HG02884 (cell line): ENCODE measurements at regions not wholly inside any gene's neighbourhood (a gene's known extent, or its start where the extent isn't known, plus 50 kb on each side); places are given as distances from the start of the nearest gene placed in this dataset.
"Not testable (repeated sequence)": the region's sequence is repeated elsewhere in the genome, so short reads cannot be mapped to it uniquely, and the experiment has no call there.

Experiments
- ATAC-seq: cut with Tn5 transposase; IDR thresholded peaks from one replicate; pipeline ENCODE4 v1.9.1; 2021; ENCODE audit warnings: mild to moderate bottlenecking, moderate library complexity; ENCODE audit not compliant: unreplicated experiment

DNA sequence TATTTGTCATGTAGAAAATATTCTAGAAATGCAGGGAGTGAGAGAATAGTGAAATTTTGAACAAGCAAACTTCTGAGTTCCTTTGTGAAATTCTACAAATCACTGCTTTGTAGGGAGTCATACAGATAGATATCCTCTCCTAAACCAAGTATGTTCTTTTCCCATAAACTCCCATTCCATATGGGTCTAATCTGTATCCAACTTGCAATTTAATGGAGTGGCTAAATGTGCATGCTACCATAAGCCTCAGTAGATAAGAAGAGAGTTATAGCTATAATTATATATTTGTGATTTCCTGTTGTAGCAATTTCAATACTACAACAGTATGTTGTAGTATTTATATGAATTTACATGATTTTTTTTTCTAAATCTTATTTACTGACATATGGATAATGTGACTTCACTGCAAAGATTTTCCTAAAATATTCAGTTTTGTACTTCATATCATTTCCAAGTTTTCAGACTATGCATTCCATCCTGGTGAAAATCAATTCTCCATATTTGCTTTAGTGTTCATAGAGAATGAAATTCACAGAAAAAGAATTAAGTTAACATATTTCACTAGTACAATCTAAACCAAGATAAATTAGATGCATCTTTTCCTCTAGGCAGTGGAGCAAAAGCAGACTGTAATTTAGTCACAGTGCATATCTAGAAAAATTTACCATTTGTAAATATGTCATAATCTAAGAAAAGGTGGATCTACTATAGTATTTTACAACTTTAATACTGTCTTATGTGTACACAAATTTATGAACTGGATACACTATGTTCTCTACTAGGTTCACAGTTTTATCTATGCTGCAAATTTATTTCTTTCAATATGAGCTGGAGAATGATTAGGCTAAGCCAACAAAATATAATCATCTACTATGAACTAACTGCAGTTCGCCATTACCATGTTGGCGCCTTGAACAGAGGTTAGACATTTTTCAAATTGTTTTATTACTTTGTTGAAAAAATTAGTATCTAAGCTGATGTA lies 372.9 kb upstream of the NDST3 start:
- ATAC-seq: no peak

DNA sequence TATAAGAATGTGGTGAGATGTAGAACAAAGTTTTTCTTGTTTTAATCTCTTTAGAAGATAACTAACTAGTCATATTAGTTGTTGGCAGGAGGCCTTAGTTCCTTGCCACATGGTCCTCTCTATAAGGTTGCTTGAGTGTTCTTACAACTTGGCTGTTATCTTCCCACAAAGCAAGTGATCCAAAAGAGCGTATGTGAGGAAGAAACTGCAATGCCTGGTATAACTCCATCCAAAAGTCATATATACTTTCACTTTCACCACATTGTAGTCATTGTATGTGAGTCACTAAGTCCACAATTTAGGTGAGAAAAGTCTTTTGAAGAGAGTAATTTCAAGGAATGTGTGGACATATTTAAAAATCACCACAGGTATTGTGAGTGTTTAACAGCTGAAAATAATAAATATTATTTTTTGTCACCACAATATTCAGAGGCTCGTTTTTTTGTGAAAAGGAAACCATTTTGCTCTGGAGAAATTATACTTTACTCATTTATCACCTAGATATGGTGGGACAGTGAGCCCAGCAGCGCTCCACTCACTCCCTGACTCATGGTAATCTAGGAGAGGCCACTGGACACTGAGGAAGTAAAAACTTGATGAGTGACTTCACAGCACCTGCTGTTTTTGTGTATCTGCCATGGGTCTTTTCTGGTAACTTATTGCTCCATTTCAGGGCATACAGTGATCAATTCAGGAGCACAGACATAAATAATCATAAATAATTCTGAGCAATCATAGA lies 369.4 kb upstream of the NDST3 start:
- ATAC-seq: no peak

DNA sequence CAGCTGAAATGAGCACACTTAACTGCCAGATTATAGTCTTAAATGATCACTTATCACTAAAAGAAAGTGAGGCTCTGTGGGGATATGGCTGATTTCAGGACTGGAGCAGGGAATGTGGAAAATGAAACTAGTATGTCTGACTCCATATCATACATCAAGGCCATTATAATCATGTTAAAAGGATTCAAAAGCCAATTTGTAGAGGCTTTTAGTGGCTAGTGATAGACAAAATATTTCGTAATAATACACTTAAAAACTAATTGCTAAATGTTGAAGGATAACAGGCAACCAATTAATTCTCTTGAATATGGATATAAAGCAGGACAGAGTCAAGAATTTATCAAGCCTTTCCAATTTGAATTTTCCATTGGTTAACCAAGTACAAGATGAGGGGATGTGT lies 358.1 kb upstream of the NDST3 start:
- ATAC-seq: no peak

DNA sequence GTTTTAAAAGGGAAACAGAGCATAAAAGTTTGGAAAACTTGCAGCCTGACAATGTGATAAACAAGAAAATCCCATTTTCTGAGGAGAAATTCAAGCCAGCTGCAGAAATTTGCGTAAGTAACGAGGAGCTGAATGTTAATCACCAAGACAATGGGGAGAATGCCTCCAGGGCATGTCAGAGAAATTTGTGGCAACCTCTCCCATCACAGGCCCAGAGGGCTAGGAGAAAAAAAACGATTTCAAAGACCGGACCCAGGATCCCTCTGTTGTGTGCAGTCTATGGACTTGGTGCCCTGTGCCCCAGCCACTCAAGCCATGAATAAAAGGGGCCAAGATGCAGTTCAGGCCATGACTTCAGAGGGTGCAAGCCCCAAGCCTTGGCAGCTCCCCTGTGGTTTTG lies 355.4 kb upstream of the NDST3 start:
- no peak for ATAC-seq

DNA sequence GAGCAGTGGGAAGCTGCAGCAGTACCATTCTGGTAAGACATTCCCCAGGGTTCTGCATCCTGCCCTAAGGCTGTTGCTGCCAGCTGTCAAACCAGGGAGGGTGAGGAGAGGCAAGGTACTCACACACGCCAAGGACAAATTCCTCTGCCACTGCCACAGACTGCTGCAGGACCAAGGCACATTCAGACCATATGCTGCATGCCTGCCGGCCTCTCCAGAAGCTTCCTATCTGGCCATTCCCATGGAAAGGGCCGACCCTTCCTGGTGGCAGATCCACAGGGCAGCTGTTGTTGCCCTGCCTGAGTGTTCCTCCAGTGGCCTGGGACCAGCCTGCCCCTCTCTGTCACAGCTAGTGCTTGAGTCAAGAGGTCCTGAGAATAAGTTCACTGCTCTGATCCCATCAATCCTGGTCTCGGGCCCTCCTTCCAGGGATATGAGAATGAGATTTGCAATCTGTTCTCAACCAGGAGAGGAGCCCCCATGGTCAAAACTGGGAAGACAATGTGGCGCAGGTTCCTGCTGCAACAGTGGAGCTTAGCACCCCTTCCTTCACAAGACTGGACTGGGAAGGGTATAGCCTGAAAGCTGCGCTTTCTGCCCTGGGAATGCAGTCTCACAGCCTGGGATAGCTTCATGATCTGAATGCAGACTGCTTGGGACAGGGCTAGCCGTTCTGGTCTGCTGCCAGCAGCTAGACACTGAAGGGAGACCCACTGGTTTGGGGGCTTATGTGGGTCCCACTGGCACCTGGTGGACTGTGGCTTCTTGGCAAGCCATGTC lies 342.5 kb upstream of the NDST3 start:
- no peak for ATAC-seq

DNA sequence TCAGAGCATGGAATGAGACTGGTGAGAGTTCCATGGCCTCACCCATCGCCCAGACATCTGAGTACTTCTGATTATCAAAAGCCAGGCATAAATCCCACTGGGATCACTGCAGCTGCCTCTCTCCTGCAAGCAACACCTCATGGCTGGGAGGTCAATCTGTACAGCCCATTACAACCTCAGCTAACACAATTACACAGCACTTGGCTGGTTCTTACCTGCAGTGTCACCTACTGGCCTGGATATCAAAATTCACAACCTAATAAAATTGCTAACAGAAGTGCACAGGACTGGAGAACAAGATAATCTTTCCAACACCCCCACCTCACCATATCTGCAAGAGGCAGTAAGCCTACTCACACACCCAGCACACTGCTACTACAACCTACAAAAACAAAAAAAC lies 341.7 kb upstream of the NDST3 start:
- ATAC-seq: no peak

DNA sequence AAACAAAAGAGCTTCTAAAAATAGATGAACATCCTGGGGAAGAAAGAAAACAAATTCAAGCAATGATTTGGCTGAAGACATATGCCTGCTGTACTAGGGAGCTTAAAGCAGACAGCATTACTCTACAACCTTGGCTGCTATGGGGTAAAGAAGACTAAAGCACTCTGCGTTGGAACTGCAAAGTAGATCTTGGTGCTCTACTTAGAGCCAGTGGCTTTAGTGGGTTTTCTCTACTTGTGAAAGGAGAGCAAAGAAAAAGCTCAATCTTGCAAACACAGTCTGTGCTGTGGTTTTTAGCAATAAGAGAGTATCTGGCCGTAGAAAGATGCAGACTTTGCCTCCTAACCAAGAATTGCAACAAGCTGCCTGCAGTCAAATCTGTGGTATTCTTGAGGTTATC lies 334.7 kb upstream of the NDST3 start:
- no peak for ATAC-seq

DNA sequence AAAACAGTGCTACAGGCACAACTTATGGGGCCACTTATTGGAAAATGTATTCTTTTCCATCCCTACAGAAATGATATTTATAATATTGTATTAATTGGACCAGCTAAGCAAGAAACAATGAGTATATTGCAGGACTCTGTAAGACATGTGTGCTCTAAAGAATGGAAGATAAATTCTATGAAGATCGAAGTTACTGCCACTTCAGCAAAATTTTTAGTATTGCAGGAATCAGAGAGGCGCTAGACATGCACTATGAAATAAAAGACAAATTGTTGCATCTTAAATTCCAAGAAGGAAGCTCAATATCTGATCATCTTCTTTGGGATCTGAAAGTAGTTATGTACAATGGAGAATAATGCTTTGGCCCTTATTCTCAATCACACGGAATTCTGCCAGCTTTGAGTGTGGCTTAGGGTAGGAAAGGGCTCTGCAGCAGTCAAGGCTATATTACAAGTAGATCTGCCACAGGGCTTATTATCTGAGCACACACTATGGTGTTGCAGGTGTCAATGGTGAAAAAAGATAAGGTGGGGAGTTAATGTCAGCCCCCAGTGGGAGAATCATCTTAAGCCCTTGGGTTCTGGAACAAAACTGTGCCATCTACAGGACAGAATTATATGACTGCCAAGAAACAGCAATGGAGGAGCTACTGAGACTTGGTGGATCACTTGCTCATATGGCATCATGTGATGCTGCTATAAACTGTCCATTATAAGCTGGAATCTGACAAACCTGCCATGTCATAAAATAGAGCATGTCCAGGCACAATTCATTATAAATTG lies 334.0 kb upstream of the NDST3 start:
- ATAC-seq: no peak

DNA sequence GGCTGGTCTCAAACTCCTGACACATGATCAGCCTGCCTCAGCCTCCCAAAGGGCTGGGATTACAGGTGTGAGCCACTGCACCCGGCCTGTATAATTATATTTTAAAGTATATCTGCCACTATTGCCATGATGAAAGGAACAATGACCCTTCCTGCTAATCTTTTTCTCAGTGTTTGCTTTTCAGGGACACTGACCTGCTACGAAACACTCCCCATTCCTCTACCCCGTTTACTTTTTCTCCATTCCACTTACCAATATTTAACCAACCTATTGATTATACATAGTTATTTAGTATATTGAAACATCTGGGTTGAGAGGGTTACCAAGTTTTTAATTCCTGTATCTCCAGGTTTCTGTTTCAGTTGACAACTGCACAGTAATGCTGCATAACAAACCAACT lies 331.9 kb upstream of the NDST3 start:
- ATAC-seq: no peak

DNA sequence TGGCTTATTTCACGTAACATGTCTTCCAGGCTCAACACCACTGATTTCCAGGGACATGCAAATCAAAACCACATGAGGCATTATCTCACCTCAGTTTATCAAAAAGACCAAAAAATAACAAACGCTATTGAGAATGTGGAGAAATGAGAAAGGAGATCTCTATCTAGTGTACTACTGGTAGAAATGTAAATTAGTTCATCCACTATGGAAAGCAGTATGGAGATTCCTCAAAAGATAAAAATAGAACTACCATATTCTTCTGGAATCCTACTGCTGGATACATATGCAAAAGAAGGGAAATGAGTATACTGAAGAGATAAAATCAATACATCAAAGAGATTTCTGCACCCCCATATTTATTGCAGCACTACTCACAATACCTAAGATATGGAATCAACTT lies 329.6 kb upstream of the NDST3 start:
- ATAC-seq: no peak

DNA sequence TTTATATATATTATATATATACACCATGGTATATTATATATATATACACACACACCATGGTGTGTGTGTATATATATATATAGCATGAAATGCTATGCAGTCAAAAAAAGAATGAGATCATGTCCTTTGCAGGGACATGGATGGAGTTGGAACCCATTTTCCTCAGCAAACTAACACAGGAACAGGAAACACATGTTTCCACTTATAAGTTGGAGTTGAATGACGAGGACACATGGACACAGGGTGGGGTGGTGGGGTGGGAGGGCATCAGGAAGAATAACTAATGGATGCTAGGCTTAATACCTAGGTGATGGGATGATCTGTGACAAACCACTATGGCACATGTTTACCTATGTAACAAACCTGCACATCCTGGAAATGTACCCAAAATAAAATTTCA lies 293.6 kb upstream of the NDST3 start:
- no peak for ATAC-seq

DNA sequence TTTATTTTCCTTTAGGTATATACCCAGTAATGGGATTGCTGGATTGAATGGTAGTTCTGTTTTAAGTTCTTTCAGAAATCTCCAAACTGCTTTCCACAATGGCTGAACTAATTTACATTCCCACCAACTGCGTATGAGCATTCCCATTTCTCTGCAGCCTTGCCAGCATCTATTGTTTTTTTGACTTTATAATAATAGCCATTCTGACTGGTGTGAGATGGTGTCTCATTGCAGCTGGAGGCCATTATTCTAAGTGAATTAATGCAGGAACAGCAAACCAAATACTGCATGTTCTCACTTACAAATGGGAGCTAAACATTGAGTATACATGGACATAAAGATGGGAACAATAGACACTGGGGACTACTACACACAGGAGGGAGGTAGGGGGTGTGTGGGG lies 288.9 kb upstream of the NDST3 start:
- ATAC-seq: not testable (repeated sequence)

DNA sequence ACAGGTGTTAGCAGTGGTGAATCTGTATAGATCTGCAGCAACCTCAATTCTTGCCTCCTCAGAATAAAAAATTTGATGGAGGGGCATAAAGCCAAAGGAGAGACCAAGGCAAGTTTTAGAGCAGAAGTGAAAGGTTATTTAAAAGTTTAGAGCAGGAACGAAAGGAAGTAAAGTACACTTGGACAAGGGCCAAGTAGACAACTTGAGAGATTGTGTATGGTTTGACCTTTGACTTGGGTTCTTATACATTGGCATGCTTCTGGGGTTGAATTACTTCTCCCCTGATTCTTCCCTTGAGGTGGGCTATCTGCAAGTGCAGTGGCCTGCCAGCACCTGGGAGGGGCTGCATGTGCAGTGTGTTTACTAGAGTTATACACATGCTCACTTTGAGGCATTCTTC lies 278.8 kb upstream of the NDST3 start:
- ATAC-seq: no peak

DNA sequence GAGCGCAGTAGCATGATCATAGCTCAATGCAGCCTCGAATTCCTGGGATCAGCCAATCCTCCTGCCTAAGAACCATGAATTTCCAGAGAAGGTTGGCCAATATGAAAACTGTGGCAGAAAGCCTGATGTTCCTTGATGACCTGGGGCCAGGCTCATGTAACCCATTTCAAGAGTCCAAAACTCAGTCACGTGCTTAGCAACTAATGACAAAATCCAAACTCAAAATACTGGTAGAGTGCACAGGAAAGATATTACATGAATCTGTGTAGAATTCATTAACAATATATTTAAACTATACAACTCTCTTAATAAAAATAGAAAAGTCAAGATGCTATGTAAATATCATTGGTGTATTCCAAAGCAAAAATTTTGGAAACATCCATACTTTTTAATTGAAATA lies 265.7 kb upstream of the NDST3 start:
- no peak for ATAC-seq

DNA sequence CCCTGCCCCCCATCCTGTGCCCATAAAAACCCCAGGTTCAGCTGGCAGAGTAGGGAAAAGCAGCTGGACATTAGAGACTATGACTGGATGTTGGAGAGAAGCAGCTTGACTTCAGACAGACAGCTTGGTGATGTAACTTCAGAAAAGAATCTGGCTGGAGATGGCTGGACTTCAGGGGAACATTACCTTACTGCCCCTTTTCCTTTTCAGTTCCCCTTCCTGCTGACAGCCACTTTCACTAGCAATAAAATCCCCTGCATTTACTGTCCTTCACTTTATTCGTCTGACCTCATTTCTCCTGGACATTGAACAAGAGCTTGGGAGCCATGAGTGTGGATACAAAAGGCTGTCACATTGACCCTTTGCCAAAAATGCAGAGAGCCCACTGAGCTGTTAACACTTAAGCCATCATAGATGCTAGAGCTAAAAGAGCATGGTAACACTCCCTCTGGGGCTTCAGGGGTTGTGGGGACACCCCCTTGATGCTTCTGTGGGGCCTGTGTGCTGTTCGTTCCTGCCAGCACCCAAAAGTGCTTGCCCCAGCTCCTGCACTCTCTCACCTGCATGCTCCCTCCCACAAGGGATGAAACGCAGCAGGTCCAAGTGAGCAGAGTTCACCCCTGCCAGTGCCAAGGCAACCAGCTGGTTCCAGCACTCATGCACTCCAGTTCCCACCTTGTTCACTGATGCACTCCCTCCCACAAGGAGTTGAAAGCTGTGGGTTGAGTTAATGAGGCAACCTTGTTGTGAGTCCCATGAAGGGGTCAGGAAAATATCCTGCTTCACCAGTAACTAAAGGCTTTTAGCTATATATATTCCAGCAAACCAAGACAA lies 263.8 kb upstream of the NDST3 start:
- no peak for ATAC-seq

DNA sequence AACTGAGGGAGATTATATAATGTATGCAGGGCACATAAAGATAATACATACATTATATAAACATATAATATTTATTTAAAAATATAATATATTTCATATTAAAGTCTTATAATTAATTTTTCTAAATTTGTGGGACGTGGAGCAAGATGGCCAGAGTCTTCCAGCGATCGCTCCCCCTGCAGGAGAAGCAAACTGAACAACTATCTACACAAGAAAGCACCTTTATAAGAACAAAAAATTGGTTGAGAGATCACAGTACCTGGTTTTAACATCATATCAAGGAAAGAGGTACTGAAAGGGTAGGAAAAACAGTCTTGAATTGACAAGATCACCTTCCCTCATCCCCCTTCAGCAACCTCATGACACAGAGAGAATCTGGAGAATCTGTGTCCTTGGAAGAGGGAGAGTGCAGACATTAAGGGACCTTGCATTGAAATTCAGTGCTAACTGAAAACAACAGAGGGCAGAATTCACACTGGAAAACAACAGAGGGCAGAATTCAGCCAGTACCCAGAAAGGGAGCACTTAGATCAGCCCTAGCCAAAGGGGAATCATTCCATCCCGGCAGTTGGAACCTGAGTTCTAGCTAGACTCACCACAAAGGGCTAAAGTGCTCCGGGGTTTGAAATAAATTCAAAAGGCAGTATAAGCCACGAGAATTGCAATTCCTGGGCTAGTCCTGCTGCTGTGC lies 262.5 kb upstream of the NDST3 start:
- ATAC-seq: no peak

DNA sequence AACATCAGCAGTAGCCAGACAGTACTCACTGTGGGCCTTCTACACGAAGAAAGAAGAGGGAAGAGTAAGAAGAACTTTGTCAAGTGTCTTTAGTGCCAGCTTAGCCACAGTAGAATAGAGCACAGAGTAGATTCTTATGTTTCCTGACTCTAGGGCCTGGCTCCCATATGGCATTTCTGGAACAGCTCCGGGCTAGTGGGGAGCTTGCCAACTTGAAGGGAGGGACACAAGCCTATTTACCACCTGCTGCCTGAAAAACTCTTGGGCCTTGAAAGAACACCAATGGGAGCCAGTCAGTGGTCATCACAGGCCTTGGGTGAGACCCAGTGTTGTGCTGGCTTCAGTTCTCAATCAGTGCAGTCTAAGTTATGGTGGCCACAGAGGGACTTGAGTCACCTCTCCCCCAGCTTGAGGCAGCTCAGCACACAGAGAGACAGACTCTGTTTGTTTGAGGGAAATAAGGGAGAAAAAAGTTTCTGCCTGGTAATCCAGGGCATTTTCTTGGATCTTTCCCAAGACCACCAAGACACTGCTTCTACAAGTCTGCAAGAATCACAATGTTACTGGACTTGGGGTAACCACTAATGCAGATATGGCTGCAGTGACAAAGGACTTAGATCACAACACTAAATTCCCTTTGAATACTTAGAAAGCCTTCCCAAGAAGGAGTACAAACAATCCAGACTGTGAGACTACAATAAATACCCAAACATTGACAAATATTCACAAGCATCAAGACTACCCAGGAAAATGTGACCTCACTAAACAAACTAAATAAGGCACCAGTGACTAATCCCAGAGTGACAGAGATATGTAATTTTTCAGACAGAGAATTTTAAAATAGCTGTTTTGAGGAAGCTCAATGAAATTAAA lies 261.0 kb upstream of the NDST3 start:
- ATAC-seq: no peak

DNA sequence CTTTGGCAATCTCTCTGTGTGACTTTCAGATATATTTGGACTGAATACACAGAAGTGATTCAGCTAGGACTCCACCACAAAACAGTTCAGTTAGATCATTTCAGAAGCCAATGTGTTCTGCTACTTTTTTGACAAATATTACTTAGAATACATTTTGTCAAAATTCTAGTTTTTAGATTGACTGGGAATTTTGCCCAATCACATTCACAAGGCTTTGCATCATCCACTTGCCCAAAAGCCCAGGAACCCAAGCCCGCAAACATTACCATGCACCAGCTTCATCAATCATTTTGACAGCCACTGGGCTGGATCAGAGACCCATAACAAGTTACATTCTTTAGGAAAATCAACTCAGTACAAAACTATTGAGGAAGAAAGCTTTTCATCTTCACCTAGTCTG lies 256.6 kb upstream of the NDST3 start:
- ATAC-seq: no peak
